Renal pelvis (tissue), 1 donor: ENCODE measurements at regions not wholly inside any gene's neighbourhood (a gene's known extent, or its start where the extent isn't known, plus 50 kb on each side); places are given as distances from the start of the nearest gene placed in this dataset.
"Not testable (repeated sequence)": the region's sequence is repeated elsewhere in the genome, so short reads cannot be mapped to it uniquely, and the experiment has no call there.

Experiments used
- DNase-seq: peaks from one replicate; pipeline ENCODE4 v3.0.0-alpha.2; 2013

- no peak for DNase-seq
These were observed 54.0 kb upstream of the BBX start for GRCh38 chr3:107468782-107469181.

GRCh38 chr3:107470496-107470895 lies 52.3 kb upstream of the BBX start:
- not testable (repeated sequence) for DNase-seq
